ENCODE measurements at regions not wholly inside any gene's neighbourhood (a gene's known extent, or its start where the extent isn't known, plus 50 kb on each side); places are given as distances from the start of the nearest gene placed in this dataset.

- Histone ChIP-seq H3K27me3 (no peaks in the 10 kb centered on the region), H3K36me3 (replicated peaks in 1 of 2; ENCODE audit: insufficient read depth in 1 of 2, low read depth in 2 of 2) (no peaks in the 10 kb centered on the region), H3K9me3 (no peaks in the 10 kb centered on the region), H3K27ac (no peak overlapping the region), H3K4me3 (no peak overlapping the region), H3K4me1 (no peaks in the 10 kb centered on the region)
- TF ChIP-seq POLR2A (IDR thresholded peaks at IDR 0.05), result no peak
- no peak for TF ChIP-seq CTCF (IDR thresholded peaks at IDR 0.05)
- 57% methylated on average over 4 of the region's 4 CpGs for WGBS, 2 donors
- ATAC-seq (no peak), DNase-seq (no peak)
- intact Hi-C loops (cut with DNase I), result no loop called here
Observed at GRCh38 chr3:5041315-5041714, 62.1 kb downstream of the BHLHE40 start.

- Histone ChIP-seq H3K27me3 (no peaks in the 10 kb centered on the region), H3K9me3 (no peaks in the 10 kb centered on the region), H3K4me1 (peaks cover 7% of the 10 kb centered on the region), H3K36me3 (replicated peaks in 1 of 2; ENCODE audit: insufficient read depth in 1 of 2, low read depth in 2 of 2) (no peaks in the 10 kb centered on the region), H3K4me3 (no peak overlapping the region), H3K27ac (no peak overlapping the region)
- no peak for TF ChIP-seq POLR2A (IDR thresholded peaks at IDR 0.05)
- TF ChIP-seq CTCF (IDR thresholded peaks at IDR 0.05), result no peak
- intact Hi-C loops (cut with DNase I), result no loop called here
- no peak for ATAC-seq
- DNase-seq, result no peak
- WGBS, 2 donors, result 73 to 80% methylated on average over 2 of the region's 2 CpGs
Observed at GRCh38 chr3:5045961-5046360, 66.7 kb downstream of the BHLHE40 start.

- intact Hi-C loops (cut with DNase I), result no loop called here
- no peak overlapping the region for H3K4me3 ChIP-seq
- no peak for ATAC-seq
Observed at GRCh38 chr3:5047764-5048419, 68.7 kb downstream of the BHLHE40 start.

GRCh38 chr3:5051772-5052171, 70.3 kb upstream of the ARL8B start:
- no peak for ATAC-seq
- 18 to 40% methylated on average over 3 of the region's 3 CpGs for WGBS, 2 donors

More at GRCh38 chr3:5047764-5048419, 68.7 kb downstream of the BHLHE40 start:
- no peaks in the 10 kb centered on the region for H3K27me3 ChIP-seq
- H3K9me3 ChIP-seq, result no peaks in the 10 kb centered on the region
- peaks cover 7% of the 10 kb centered on the region for H3K4me1 ChIP-seq
- H3K27ac ChIP-seq, result no peak overlapping the region
- no peaks in the 10 kb centered on the region for H3K36me3 ChIP-seq (replicated peaks in 1 of 2; ENCODE audit: insufficient read depth in 1 of 2, low read depth in 2 of 2)
- WGBS, 2 donors, result 46 to 51% methylated on average over 3 of the region's 3 CpGs
- TF ChIP-seq POLR2A (IDR thresholded peaks at IDR 0.05) (no peak), CTCF (IDR thresholded peaks at IDR 0.05) (no peak)
- no peak for DNase-seq

More at GRCh38 chr3:5051772-5052171, 70.3 kb upstream of the ARL8B start:
- no peaks in the 10 kb centered on the region for H3K27me3 ChIP-seq
- no peak overlapping the region for H3K27ac ChIP-seq
- H3K36me3 ChIP-seq (replicated peaks in 1 of 2; ENCODE audit: insufficient read depth in 1 of 2, low read depth in 2 of 2), result no peaks in the 10 kb centered on the region
- peaks cover 7% of the 10 kb centered on the region for H3K4me1 ChIP-seq
- no peak overlapping the region for H3K4me3 ChIP-seq
- intact Hi-C loops (cut with DNase I), result no loop called here
- H3K9me3 ChIP-seq, result no peaks in the 10 kb centered on the region
- peak in 1 of 4 donors; percentile 10 for DNase-seq
- TF ChIP-seq CTCF (IDR thresholded peaks at IDR 0.05), result no peak

Data from body of pancreas (tissue), 4 donors.